ENCODE measurements at regions not wholly inside any gene's neighbourhood (a gene's known extent, or its start where the extent isn't known, plus 50 kb on each side); places are given as distances from the start of the nearest gene placed in this dataset.
A peak's percentile ranks its signal among the peaks of the same experiment; 100 is the strongest.
"Not testable (repeated sequence)": the region's sequence is repeated elsewhere in the genome, so short reads cannot be mapped to it uniquely, and the experiment has no call there.

GRCh38 chr5:34465301-34465700, 190.8 kb upstream of the RAI14 start:
- not testable (repeated sequence) for H3K27me3 ChIP-seq, H3K4me3 ChIP-seq, H3K36me3 ChIP-seq, H3K27ac ChIP-seq, ATAC-seq
- intact Hi-C loops (cut with DNase I) = loop anchor here in 5 of 10 donors (2.0 to 10.0 kb wide), 5 partner anchors 466 to 1040 kb away; no protein-coding TSS in a partner anchor
- DNase-seq = peak in 1 of 2 donors; percentile 30
- 0 to 9% methylated on average over 3 of the region's 4 CpGs for WGBS, 2 donors
- TF ChIP-seq, protein P1, sequence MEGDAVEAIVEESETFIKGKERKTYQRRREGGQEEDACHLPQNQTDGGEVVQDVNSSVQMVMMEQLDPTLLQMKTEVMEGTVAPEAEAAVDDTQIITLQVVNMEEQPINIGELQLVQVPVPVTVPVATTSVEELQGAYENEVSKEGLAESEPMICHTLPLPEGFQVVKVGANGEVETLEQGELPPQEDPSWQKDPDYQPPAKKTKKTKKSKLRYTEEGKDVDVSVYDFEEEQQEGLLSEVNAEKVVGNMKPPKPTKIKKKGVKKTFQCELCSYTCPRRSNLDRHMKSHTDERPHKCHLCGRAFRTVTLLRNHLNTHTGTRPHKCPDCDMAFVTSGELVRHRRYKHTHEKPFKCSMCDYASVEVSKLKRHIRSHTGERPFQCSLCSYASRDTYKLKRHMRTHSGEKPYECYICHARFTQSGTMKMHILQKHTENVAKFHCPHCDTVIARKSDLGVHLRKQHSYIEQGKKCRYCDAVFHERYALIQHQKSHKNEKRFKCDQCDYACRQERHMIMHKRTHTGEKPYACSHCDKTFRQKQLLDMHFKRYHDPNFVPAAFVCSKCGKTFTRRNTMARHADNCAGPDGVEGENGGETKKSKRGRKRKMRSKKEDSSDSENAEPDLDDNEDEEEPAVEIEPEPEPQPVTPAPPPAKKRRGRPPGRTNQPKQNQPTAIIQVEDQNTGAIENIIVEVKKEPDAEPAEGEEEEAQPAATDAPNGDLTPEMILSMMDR (IDR thresholded peaks at IDR 0.05) = peak in 7 of 9 donors; percentile 27 to 63 (median 47)
- H3K9me3 ChIP-seq = peaks cover 0 to 12% (median 0%) of the 10 kb centered on the region in 11 donors
- H3K4me1 ChIP-seq = peaks cover 0 to 14% (median 0%) of the 10 kb centered on the region in 9 donors

DNA sequence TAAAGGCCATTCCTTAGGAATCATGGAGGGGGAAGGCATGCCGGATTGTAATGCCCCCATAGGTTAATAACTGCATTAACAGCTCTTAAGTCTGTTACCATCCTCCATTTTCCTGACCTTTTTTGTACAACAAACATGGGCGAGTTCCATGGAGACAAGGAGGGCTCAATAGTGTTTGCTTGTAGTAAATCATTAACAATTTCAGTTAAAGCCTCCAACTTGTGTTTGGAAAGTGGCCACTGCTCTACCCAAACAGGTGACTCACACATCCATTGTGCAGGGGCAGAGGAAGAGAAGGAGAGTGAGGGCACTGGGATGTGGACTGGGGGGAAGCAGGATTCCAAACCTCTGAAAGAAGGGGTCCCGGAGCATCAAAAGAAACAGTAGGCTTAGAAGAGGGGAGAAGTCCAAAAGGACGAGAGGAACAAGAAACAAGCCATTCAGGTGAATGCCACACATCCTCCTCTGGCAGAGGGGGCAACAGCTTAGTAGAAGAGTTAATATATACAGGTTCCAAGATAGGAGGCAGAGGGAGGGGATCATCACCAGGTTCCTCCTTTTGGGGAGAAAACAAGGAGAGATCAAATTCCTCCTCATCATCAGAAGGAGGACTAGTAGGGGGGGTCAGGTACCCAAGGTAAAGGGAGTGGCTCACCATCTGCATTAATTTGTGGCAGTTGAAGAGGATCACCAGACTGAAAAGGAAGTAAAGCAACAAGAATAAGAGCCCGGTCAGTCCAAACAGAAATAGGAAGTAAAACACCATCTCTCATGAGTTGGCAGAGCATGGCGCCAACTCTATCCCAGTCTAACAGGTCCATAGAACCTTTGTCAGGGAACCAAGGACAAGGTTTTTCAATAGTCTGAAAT, 189.4 kb upstream of the RAI14 start:
- intact Hi-C loops (cut with DNase I) = loop anchor here in 4 of 10 donors (5.0 to 10.0 kb wide), 3 partner anchors 469 to 1042 kb away; no protein-coding TSS in a partner anchor
- ATAC-seq, H3K27me3 ChIP-seq, H3K27ac ChIP-seq, H3K4me3 ChIP-seq, DNase-seq, H3K36me3 ChIP-seq: not testable (repeated sequence)
- 71 to 80% methylated on average over 6 of the region's 6 CpGs for WGBS, 2 donors
- H3K9me3 ChIP-seq = peaks cover 0 to 11% (median 0%) of the 10 kb centered on the region in 11 donors
- peaks cover 0 to 14% (median 0%) of the 10 kb centered on the region in 9 donors for H3K4me1 ChIP-seq

DNA sequence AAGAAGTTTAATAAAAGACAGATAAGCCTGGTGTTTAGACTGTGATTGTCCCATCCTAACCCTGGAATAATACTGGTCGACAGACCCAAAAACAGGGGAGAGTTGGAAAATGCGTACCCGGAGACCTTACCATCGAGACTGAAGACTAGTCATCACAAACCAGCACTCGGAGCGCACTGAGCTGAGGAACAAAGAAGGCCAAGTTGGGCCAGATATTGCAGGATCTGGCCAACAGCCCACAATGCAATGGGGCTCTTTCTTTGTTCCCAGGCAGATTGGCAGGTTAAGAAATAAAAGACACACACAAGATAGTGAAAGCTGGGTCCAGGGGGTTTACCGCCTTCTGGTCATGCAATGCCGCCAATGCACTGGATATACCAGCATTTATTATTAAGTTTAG, 188.7 kb upstream of the RAI14 start:
- Histone ChIP-seq H3K4me1 (peaks cover 0 to 14% (median 0%) of the 10 kb centered on the region in 9 donors), H3K4me3 (no peak overlapping the region), H3K36me3 (no peaks in the 10 kb centered on the region), H3K27me3 (no peaks in the 10 kb centered on the region), H3K9me3 (peaks cover 0 to 11% (median 0%) of the 10 kb centered on the region in 11 donors), H3K27ac (no peak overlapping the region)
- DNase-seq (no peak), ATAC-seq (no peak)
- intact Hi-C loops (cut with DNase I) = loop anchor here in 4 of 10 donors (5.0 to 10.0 kb wide), 3 partner anchors 470 to 1043 kb away; no protein-coding TSS in a partner anchor
- TF ChIP-seq, protein P1 (IDR thresholded peaks at IDR 0.05) = no peak
- WGBS, 2 donors = 75 to 83% methylated on average over 8 of the region's 8 CpGs

DNA sequence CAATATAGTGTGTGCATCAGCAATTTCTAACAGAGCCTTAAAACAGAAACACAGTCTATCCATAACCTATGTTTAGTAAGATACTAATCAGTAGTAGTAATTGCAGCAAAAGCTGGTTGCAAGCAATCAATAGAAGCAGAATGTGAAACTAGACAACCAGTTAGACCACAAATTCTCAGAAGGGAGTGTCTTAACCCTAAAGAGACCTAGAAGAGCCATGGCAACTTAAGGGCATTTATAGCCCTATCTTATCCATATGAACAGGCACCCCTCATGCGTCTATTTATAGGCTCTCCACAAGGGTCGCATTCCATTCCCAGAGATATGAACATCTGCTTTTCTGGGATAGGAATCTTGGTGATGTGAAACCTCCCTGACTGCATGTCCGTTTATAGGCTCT, 188.1 kb upstream of the RAI14 start:
- peaks cover 0 to 14% (median 0%) of the 10 kb centered on the region in 9 donors for H3K4me1 ChIP-seq
- intact Hi-C loops (cut with DNase I) = loop anchor here in 4 of 10 donors (5.0 to 10.0 kb wide), 3 partner anchors 471 to 1043 kb away; no protein-coding TSS in a partner anchor
- 5 to 17% methylated on average over 3 of the region's 3 CpGs for WGBS, 2 donors
- H3K36me3 ChIP-seq, H3K27me3 ChIP-seq, H3K4me3 ChIP-seq, DNase-seq, ATAC-seq, H3K27ac ChIP-seq: not testable (repeated sequence)
- H3K9me3 ChIP-seq = peaks cover 0 to 11% (median 0%) of the 10 kb centered on the region in 11 donors

- Histone ChIP-seq H3K4me3 (no peak overlapping the region), H3K27me3 (peaks cover 0 to 2% (median 0%) of the 10 kb centered on the region in 7 donors), H3K4me1 (peaks cover 0 to 14% (median 0%) of the 10 kb centered on the region in 9 donors), H3K9me3 (peaks cover 0 to 11% (median 0%) of the 10 kb centered on the region in 11 donors), H3K36me3 (no peaks in the 10 kb centered on the region), H3K27ac (no peak overlapping the region)
- 89 to 90% methylated on average over 3 of the region's 3 CpGs for WGBS, 2 donors
- ATAC-seq (no peak), DNase-seq (no peak)
- TF ChIP-seq, protein P1 (IDR thresholded peaks at IDR 0.05) = no peak
- intact Hi-C loops (cut with DNase I) = loop anchor here in 6 of 10 donors (5.0 to 10.0 kb wide), 6 partner anchors 427 to 1455 kb away; no protein-coding TSS in a partner anchor
Measured at GRCh38 chr5:34469971-34470370, 186.2 kb upstream of the RAI14 start.

Data from heart right ventricle (tissue), 16 donors.